Osteoblast (primary cell): ENCODE measurements at regions not wholly inside any gene's neighbourhood (a gene's known extent, or its start where the extent isn't known, plus 50 kb on each side); places are given as distances from the start of the nearest gene placed in this dataset.

Source experiments
- DNase-seq: peaks from one replicate; pipeline ENCODE4 v3.0.0; 2011; ENCODE audit warnings: low spot score, mixed read lengths; ENCODE audit not compliant: insufficient read length; ENCODE audit errors: missing footprints
- H2AFZ ChIP-seq: 2 replicates; pipeline ENCODE4 v1.6.0; 2011; ENCODE audit warnings: mild to moderate bottlenecking, low read length
- H3K27ac ChIP-seq: 2 replicates; pipeline ENCODE4 v1.5.1; 2011; ENCODE audit warnings: mild to moderate bottlenecking, low read depth, low read length, moderate library complexity
- H3K27me3 ChIP-seq: 2 replicates; pipeline ENCODE4 v1.6.0; 2012; ENCODE audit warnings: mild to moderate bottlenecking, control low read depth, inconsistent platforms, low read length, moderate library complexity; ENCODE audit not compliant: insufficient read depth
- H3K36me3 ChIP-seq: 2 replicates; pipeline ENCODE4 v1.5.1; 2011; ENCODE audit warnings: mild to moderate bottlenecking, low read length, control low read depth, moderate library complexity; ENCODE audit not compliant: insufficient read depth
- H3K4me1 ChIP-seq: 2 replicates; pipeline ENCODE4 v1.5.1; 2011; ENCODE audit warnings: mild to moderate bottlenecking, low read length, control low read depth, moderate library complexity; ENCODE audit not compliant: insufficient read depth
- H3K4me2 ChIP-seq: 2 replicates; pipeline ENCODE4 v1.6.0; 2011; ENCODE audit warnings: mild to moderate bottlenecking, low read length; ENCODE audit not compliant: insufficient read depth
- H3K4me3 ChIP-seq: fragments of 200-600 bp; sonication (generic); 3 replicates; pipeline ENCODE4 v1.5.1; 2012; ENCODE audit warnings: mild to moderate bottlenecking, low read length, inconsistent platforms; ENCODE audit not compliant: insufficient read depth
- H3K79me2 ChIP-seq: 2 replicates; pipeline ENCODE4 v1.6.0; 2012; ENCODE audit warnings: mild to moderate bottlenecking, low read length, control low read depth, inconsistent platforms; ENCODE audit not compliant: insufficient read depth
- H3K9me3 ChIP-seq: 2 replicates; pipeline ENCODE4 v1.5.1; 2011; ENCODE audit warnings: low read depth, low read length, control low read depth
- H4K20me1 ChIP-seq: 2 replicates; pipeline ENCODE4 v1.6.0; 2012; ENCODE audit warnings: mild to moderate bottlenecking, low read length, control low read depth; ENCODE audit not compliant: insufficient read depth
- TF ChIP-seq, protein P1 (sequence below): IDR thresholded peaks from 2 replicates; pipeline ENCODE4 v1.5.1; 2011; ENCODE audit warnings: mild to moderate bottlenecking, low read depth, low read length, moderate library complexity; ENCODE audit errors: extremely low read depth

DNA sequence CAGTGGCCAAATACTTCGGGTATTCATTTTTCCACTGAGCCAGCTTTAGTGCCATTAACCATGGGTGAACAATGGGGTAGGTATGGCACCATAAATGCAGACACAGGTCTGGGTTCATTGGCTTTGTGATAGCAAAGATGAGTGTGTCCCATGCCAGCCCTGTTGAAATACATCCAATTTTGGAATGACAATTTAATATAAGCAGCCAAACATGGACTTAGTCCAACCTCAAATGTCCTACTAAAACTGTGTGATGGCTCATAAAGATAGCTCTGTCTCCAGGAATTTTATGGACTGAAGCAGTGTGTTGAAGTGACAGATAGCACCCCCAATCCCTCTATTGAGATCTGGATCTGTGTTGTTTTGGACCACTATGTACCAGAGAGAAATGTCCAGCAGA lies 514.9 kb downstream of the RASEF start:
- DNase-seq = no peak
- H3K79me2 ChIP-seq = no peaks in the 10 kb centered on the region
- H3K4me3 ChIP-seq = no peak overlapping the region
- TF ChIP-seq, protein P1, sequence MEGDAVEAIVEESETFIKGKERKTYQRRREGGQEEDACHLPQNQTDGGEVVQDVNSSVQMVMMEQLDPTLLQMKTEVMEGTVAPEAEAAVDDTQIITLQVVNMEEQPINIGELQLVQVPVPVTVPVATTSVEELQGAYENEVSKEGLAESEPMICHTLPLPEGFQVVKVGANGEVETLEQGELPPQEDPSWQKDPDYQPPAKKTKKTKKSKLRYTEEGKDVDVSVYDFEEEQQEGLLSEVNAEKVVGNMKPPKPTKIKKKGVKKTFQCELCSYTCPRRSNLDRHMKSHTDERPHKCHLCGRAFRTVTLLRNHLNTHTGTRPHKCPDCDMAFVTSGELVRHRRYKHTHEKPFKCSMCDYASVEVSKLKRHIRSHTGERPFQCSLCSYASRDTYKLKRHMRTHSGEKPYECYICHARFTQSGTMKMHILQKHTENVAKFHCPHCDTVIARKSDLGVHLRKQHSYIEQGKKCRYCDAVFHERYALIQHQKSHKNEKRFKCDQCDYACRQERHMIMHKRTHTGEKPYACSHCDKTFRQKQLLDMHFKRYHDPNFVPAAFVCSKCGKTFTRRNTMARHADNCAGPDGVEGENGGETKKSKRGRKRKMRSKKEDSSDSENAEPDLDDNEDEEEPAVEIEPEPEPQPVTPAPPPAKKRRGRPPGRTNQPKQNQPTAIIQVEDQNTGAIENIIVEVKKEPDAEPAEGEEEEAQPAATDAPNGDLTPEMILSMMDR = no peak
- H3K4me1 ChIP-seq = no peaks in the 10 kb centered on the region
- H4K20me1 ChIP-seq = no peaks in the 10 kb centered on the region
- H3K9me3 ChIP-seq = no peaks in the 10 kb centered on the region
- no peak overlapping the region for H3K27ac ChIP-seq
- H3K27me3 ChIP-seq = no peaks in the 10 kb centered on the region
- no peak overlapping the region for H3K4me2 ChIP-seq
- H3K36me3 ChIP-seq = no peaks in the 10 kb centered on the region
- H2AFZ ChIP-seq = no peak overlapping the region

DNA sequence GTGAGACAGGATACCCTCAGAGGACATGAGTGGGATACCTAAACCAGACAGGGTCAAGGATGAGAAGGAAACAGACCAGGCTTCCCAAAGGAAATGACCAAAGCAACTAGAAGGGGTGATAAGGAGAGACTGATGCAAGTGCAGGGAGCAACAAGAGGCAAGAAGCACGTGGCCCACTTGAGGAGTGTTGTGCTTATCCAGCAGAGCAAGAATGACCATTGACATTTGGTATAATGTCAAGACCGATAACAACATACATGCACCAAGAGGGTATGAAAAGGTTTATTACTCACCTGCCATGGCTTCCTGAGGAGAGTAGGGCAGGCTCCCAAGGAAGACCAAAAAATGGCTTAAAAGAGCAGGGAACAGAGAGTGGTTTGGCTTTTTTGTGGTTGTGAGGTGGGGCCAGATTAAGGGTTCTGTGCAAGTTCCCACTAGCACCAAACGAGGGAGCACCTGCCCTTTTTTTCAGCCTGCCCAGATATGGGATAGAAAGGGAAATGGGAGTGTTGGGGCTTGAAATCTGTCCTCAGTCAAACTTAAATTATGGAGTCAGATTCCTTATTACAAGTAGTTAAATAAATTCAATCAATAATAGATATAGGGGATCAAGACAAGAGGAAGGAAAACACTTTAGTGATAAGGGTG lies 513.6 kb downstream of the RASEF start:
- TF ChIP-seq, protein P1 = no peak
- Histone ChIP-seq H3K27ac (no peak overlapping the region), H3K4me3 (no peak overlapping the region), H3K27me3 (no peaks in the 10 kb centered on the region), H3K36me3 (no peaks in the 10 kb centered on the region), H3K4me1 (no peaks in the 10 kb centered on the region), H4K20me1 (no peaks in the 10 kb centered on the region), H3K79me2 (no peaks in the 10 kb centered on the region), H2AFZ (no peak overlapping the region), H3K9me3 (no peaks in the 10 kb centered on the region), H3K4me2 (no peak overlapping the region)
- DNase-seq = peak; percentile 30

DNA sequence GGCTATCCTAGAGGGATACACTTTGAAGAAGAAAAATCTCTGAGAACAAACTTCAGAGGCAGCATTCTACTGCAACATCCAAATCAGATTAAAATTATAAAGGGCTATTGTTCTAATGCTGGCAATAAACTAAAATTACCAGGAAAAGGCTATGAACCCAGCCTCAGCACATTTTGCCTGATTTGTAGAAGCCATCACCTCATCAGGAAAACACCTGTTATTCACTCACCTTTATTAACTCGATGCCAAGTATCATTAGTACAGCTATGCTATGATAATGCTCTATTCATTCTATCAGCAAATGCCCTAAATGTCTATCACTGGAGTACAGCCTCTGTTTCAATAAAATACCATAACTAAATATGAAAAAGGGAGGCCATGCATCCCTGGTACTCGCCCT lies 510.2 kb downstream of the RASEF start:
- H3K27ac ChIP-seq = no peak overlapping the region
- H3K79me2 ChIP-seq = no peaks in the 10 kb centered on the region
- H3K27me3 ChIP-seq = no peaks in the 10 kb centered on the region
- H3K36me3 ChIP-seq = no peaks in the 10 kb centered on the region
- no peak for DNase-seq
- H4K20me1 ChIP-seq = no peaks in the 10 kb centered on the region
- H3K4me2 ChIP-seq = no peak overlapping the region
- TF ChIP-seq, protein P1 = no peak
- H3K4me1 ChIP-seq = no peaks in the 10 kb centered on the region
- H3K9me3 ChIP-seq = no peaks in the 10 kb centered on the region
- H3K4me3 ChIP-seq = no peak overlapping the region
- H2AFZ ChIP-seq = no peak overlapping the region

DNA sequence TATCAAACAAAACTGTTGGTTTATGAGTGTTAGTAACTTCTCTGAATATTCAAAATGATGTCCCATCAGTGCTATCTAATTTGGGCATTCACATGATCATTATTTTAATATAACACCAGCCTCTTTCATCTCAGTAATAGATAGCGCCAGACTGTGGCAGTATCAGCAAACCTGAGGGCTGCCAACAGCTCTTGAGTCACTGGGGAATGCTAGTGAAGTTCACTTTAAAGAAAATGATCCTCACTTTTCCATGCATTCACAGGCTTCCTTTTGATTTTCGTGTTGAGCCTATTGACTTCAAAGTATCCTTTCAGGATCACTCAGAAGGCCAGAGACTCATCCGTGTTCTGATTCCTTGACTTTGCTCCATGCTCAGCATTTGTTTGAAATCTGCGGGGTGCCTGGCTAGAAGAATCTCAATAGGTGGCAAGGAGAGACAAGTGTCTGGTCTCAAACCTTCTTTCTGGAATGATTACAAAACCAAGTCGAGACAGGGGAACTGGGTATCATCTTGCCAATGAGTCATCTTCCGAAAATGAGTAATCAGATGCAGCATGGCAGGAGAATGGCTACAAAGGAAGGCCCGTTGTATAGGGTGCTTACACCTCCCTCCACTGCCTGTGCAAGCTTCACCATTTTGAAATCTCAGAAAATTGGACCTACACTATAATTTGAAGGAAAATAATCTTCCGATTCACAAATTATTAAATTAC lies 509.1 kb downstream of the RASEF start:
- Histone ChIP-seq H3K4me3 (no peak overlapping the region), H3K36me3 (no peaks in the 10 kb centered on the region), H3K79me2 (no peaks in the 10 kb centered on the region), H3K27ac (no peak overlapping the region), H3K4me1 (no peaks in the 10 kb centered on the region), H3K4me2 (no peak overlapping the region), H3K27me3 (no peaks in the 10 kb centered on the region), H2AFZ (no peak overlapping the region), H3K9me3 (no peaks in the 10 kb centered on the region), H4K20me1 (no peaks in the 10 kb centered on the region)
- no peak for DNase-seq
- TF ChIP-seq, protein P1 = no peak
